Neural cell (in vitro differentiated cells): ENCODE measurements at regions not wholly inside any gene's neighbourhood (a gene's known extent, or its start where the extent isn't known, plus 50 kb on each side); places are given as distances from the start of the nearest gene placed in this dataset.

Experiments
- H2AFZ ChIP-seq: fragments of 200-600, 300-800 bp; sonication (generic), shearing (Covaris generic); 2 replicates; pipeline ENCODE4 v1.6.0; 2014; ENCODE audit warnings: low read depth, mild to moderate bottlenecking, antibody characterized with exemption, low read length, moderate library complexity
- H3F3A ChIP-seq: fragments of 200-600 bp; shearing (Covaris generic); 2 replicates; pipeline ENCODE4 v1.6.1; 2016; ENCODE audit warnings: mild to moderate bottlenecking, moderate library complexity, mixed read lengths, antibody characterized with exemption, low read length; ENCODE audit not compliant: insufficient read depth, poor library complexity, severe bottlenecking
- H3K27ac ChIP-seq: fragments of 200-600, 300-800 bp; sonication (generic), shearing (Covaris generic); 2 replicates; pipeline ENCODE4 v1.5.1; 2014; ENCODE audit warnings: mild to moderate bottlenecking, low read length, moderate library complexity
- H3K27me3 ChIP-seq: fragments of 300-800, 200-600 bp; sonication (generic), shearing (Covaris generic); 2 replicates; pipeline ENCODE4 v1.6.0; 2014; ENCODE audit warnings: mild to moderate bottlenecking, low read depth, low read length, moderate library complexity; ENCODE audit not compliant: insufficient read depth
- H3K36me3 ChIP-seq: fragments of 300-800, 200-600 bp; sonication (generic), shearing (Covaris generic); 2 replicates; pipeline ENCODE4 v1.5.1; 2014; ENCODE audit warnings: mild to moderate bottlenecking, antibody characterized with exemption, low read length, moderate library complexity; ENCODE audit not compliant: insufficient read depth
- H3K4me2 ChIP-seq: fragments of 300-800, 200-600 bp; sonication (generic), shearing (Covaris generic); 2 replicates; pipeline ENCODE4 v1.6.0; 2014; ENCODE audit warnings: mild to moderate bottlenecking, low read length
- H3K4me3 ChIP-seq: fragments of 300-800, 200-600 bp; sonication (generic), shearing (Covaris generic); 2 replicates; pipeline ENCODE4 v1.5.1; 2014; ENCODE audit warnings: mild to moderate bottlenecking, low read length, moderate library complexity
- H3K79me2 ChIP-seq: fragments of 200-600 bp; shearing (Covaris generic); replicated peaks from 2 replicates; pipeline ENCODE4 v1.6.0; 2014; ENCODE audit warnings: mild to moderate bottlenecking, low read length, moderate library complexity; ENCODE audit not compliant: insufficient read depth
- H3K9ac ChIP-seq: fragments of 300-800, 200-600 bp; sonication (generic), shearing (Covaris generic); 2 replicates; pipeline ENCODE4 v1.6.1; 2016; ENCODE audit warnings: mild to moderate bottlenecking, low read length, mixed read lengths
- H3K9me2 ChIP-seq: fragments of 200-600 bp; shearing (Covaris generic); 2 replicates; pipeline ENCODE4 v1.6.1; 2016; ENCODE audit warnings: mild to moderate bottlenecking, low read length, mixed read lengths; ENCODE audit not compliant: insufficient read depth
- H3K9me3 ChIP-seq: fragments of 200-600, 300-800 bp; sonication (generic), shearing (Covaris generic); 2 replicates; pipeline ENCODE4 v1.6.1; 2016; ENCODE audit warnings: mild to moderate bottlenecking, mixed run types, low read length, moderate library complexity, mixed read lengths
- H4K20me1 ChIP-seq: fragments of 200-600 bp; shearing (Covaris generic); 2 replicates; pipeline ENCODE4 v1.6.1; 2016; ENCODE audit warnings: mild to moderate bottlenecking, mixed run types; ENCODE audit not compliant: insufficient read depth
- CTCF ChIP-seq: fragments of 450-650 bp; IDR thresholded peaks from 2 replicates; pipeline ENCODE4 v1.5.1; 2014; ENCODE audit warnings: antibody characterized with exemption, mild to moderate bottlenecking, moderate library complexity; ENCODE audit not compliant: poor library complexity, severe bottlenecking
- EP300 ChIP-seq: fragments of 450-650 bp; conservative IDR thresholded peaks from 2 replicates; pipeline ENCODE4 v1.6.1; 2014; ENCODE audit warnings: antibody characterized with exemption, mild to moderate bottlenecking, moderate library complexity; ENCODE audit not compliant: poor library complexity, severe bottlenecking
- EZH2 ChIP-seq: fragments of 200-600, 300-800 bp; shearing (Covaris generic), sonication (generic); IDR thresholded peaks from 2 replicates; pipeline ENCODE4 v1.6.1; 2014; ENCODE audit warnings: antibody characterized with exemption, low read length, borderline replicate concordance, mild to moderate bottlenecking; ENCODE audit not compliant: insufficient read depth, poor library complexity, severe bottlenecking
- MXI1 ChIP-seq: fragments of 450-650 bp; conservative IDR thresholded peaks from 2 replicates; pipeline ENCODE4 v1.6.1; 2014; ENCODE audit warnings: antibody characterized with exemption, mild to moderate bottlenecking; ENCODE audit not compliant: poor library complexity, severe bottlenecking
- POLR2AphosphoS5 ChIP-seq: IDR thresholded peaks from 2 replicates; pipeline ENCODE4 v1.6.1; 2012
- RAD21 ChIP-seq: fragments of 450-650 bp; conservative IDR thresholded peaks from 2 replicates; pipeline ENCODE4 v1.6.1; 2014; ENCODE audit warnings: antibody characterized with exemption, mild to moderate bottlenecking, moderate library complexity
- REST ChIP-seq: IDR thresholded peaks from 2 replicates; pipeline ENCODE4 v1.6.1; 2012; ENCODE audit warnings: borderline replicate concordance
- SMC3 ChIP-seq: fragments of 450-650 bp; conservative IDR thresholded peaks from 2 replicates; pipeline ENCODE4 v1.6.1; 2014; ENCODE audit warnings: antibody characterized with exemption, mild to moderate bottlenecking, moderate library complexity; ENCODE audit not compliant: poor library complexity
- TAF1 ChIP-seq: IDR thresholded peaks from 2 replicates; pipeline ENCODE4 v1.6.1; 2012; ENCODE audit warnings: low read depth

GRCh38 chr11:110947096-110947495 is 234.9 kb upstream of the ARHGAP20 start:
- no peak overlapping the region for H3K4me3 ChIP-seq
- no peak for TF ChIP-seq EZH2

GRCh38 chr11:110939471-110939870 is 227.2 kb upstream of the ARHGAP20 start:
- Histone ChIP-seq H3K9ac (no peak overlapping the region), H2AFZ (no peak overlapping the region), H3K9me3 (no peaks in the 10 kb centered on the region), H3K36me3 (no peaks in the 10 kb centered on the region), H3K4me2 (no peak overlapping the region), H3K27me3 (no peaks in the 10 kb centered on the region), H3K79me2 (no peaks in the 10 kb centered on the region), H4K20me1 (no peaks in the 10 kb centered on the region), H3K27ac (no peak overlapping the region), H3K4me3 (no peak overlapping the region), H3K9me2 (no peaks in the 10 kb centered on the region), H3F3A (no peaks in the 10 kb centered on the region)
- TF ChIP-seq REST (no peak), SMC3 (no peak), TAF1 (no peak), POLR2AphosphoS5 (no peak), RAD21 (no peak), CTCF (no peak)

More at GRCh38 chr11:110947096-110947495, 234.9 kb upstream of the ARHGAP20 start:
- Histone ChIP-seq H3K27me3 (no peaks in the 10 kb centered on the region), H4K20me1 (no peaks in the 10 kb centered on the region), H2AFZ (no peak overlapping the region), H3K9me3 (no peaks in the 10 kb centered on the region), H3K27ac (no peak overlapping the region), H3K9me2 (no peaks in the 10 kb centered on the region), H3K36me3 (no peaks in the 10 kb centered on the region), H3K79me2 (no peaks in the 10 kb centered on the region), H3F3A (no peaks in the 10 kb centered on the region), H3K9ac (no peak overlapping the region), H3K4me2 (no peak overlapping the region)

- Histone ChIP-seq H3F3A (no peaks in the 10 kb centered on the region), H3K79me2 (no peaks in the 10 kb centered on the region), H2AFZ (no peak overlapping the region), H3K4me2 (no peak overlapping the region), H3K4me3 (no peak overlapping the region), H3K9me2 (no peaks in the 10 kb centered on the region), H4K20me1 (no peaks in the 10 kb centered on the region), H3K27ac (no peak overlapping the region), H3K27me3 (no peaks in the 10 kb centered on the region), H3K9ac (no peak overlapping the region), H3K36me3 (no peaks in the 10 kb centered on the region), H3K9me3 (no peaks in the 10 kb centered on the region)
- TF ChIP-seq MXI1 = no peak
- TF ChIP-seq RAD21 = no peak
- TF ChIP-seq TAF1 = no peak
- TF ChIP-seq CTCF = no peak
- no peak for TF ChIP-seq SMC3
- no peak for TF ChIP-seq POLR2AphosphoS5
- no peak for TF ChIP-seq EZH2
- TF ChIP-seq REST = no peak
- TF ChIP-seq EP300 = no peak
These were observed 222.9 kb upstream of the ARHGAP20 start for GRCh38 chr11:110935018-110935640.
